Adipocyte (in vitro differentiated cells): ENCODE measurements at regions not wholly inside any gene's neighbourhood (a gene's known extent, or its start where the extent isn't known, plus 50 kb on each side); places are given as distances from the start of the nearest gene placed in this dataset.

Experiments
- DNase-seq: peaks from one replicate; pipeline ENCODE4 v3.0.0-alpha.2; 2015; ENCODE audit warnings: low read depth
- H3K27me3 ChIP-seq: replicated peaks from 2 replicates; pipeline ENCODE4 v1.7.0; 2013; ENCODE audit warnings: mild to moderate bottlenecking, low read length, moderate library complexity; ENCODE audit not compliant: control insufficient read depth, insufficient read depth
- H3K36me3 ChIP-seq: 2 replicates; pipeline ENCODE4 v1.7.0; 2013; ENCODE audit warnings: low read length, mild to moderate bottlenecking, moderate library complexity; ENCODE audit not compliant: control insufficient read depth, insufficient read depth, severe bottlenecking
- H3K4me1 ChIP-seq: 2 replicates; pipeline ENCODE4 v1.7.0; 2013; ENCODE audit warnings: mild to moderate bottlenecking, low read length, moderate library complexity; ENCODE audit not compliant: control insufficient read depth, insufficient read depth
- H3K4me3 ChIP-seq: 2 replicates; pipeline ENCODE4 v1.7.0; 2013; ENCODE audit warnings: mild to moderate bottlenecking, low read length, moderate library complexity
- H3K9ac ChIP-seq: 2 replicates; pipeline ENCODE4 v1.7.0; 2013; ENCODE audit warnings: mild to moderate bottlenecking, low read length, moderate library complexity
- H3K9me3 ChIP-seq: 2 replicates; pipeline ENCODE4 v1.7.0; 2013; ENCODE audit warnings: mild to moderate bottlenecking, low read length, moderate library complexity; ENCODE audit not compliant: control insufficient read depth

DNA sequence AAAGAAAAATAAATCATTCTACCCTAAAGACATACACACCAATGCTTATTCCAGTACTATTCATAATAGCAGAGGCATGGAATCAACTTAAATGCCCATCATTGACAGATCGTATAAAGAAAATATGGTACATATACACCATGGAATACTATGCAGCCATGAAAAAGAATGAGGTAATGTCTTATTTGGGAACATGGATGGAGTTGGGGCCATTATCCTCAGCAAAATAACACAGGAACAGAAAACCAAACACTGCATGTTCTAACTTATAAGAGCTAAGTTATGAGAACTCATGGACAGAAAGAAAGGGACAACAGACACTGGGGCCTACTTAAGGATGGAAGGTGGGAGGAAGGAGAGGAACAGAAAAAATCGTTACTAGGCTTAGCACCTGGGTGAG is 527.5 kb upstream of the ST8SIA4 start:
- H3K9ac ChIP-seq, result no peak overlapping the region
- no peak for DNase-seq
- peaks cover 34% of the 10 kb centered on the region for H3K4me1 ChIP-seq
- H3K36me3 ChIP-seq, result no peaks in the 10 kb centered on the region
- no peaks in the 10 kb centered on the region for H3K27me3 ChIP-seq
- no peak overlapping the region for H3K4me3 ChIP-seq
- H3K9me3 ChIP-seq, result peaks cover 4% of the 10 kb centered on the region

DNA sequence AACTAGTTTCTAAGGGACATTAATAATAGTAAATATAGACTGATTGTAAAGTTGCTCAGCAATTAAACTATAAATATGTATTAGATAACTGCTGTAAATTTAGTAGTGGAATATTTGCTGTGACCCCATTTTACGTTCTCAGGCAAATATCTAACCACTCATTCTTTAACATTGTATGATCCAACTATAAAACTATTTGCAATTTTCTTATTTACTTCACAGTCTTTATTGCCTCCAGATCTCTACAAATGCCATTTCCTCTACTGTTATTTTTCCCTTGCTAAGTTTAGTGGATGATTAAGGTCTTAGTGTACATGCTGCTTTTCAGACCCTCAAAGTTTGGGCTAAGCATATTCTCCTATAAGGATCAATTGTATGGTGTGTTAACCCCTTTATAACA is 526.2 kb upstream of the ST8SIA4 start:
- Histone ChIP-seq H3K27me3 (no peaks in the 10 kb centered on the region), H3K9me3 (peaks cover 4% of the 10 kb centered on the region), H3K9ac (peak overlapping the region; percentile 64), H3K4me1 (peaks cover 42% of the 10 kb centered on the region), H3K4me3 (peak overlapping the region; percentile 50), H3K36me3 (no peaks in the 10 kb centered on the region)
- peak; percentile 69 for DNase-seq

DNA sequence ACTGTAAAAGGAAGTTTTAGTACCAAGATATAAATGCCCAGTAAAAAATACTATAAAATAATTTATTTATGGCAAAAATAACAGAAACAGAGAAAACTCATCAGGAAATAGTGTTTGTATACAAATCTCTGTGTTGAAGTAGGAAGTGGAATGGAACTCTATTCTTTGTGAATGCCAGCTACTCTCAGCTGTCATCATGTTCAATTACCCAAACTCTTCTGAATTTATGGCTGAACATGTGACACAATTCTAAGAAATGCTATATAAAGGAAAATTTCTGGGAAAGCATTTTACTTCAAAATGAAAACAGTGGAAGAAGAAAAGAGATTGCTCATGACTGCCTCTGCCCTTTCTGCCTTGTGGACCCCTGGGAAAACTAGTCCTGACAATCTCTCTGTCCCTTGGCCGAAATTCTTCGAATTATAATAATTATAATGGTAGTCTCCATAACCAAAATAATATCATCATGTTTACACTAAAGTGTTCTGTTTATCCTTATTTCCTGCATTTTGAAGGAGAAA is 522.3 kb upstream of the ST8SIA4 start:
- Histone ChIP-seq H3K4me1 (peaks cover 56% of the 10 kb centered on the region), H3K27me3 (no peaks in the 10 kb centered on the region), H3K36me3 (no peaks in the 10 kb centered on the region), H3K9me3 (peaks cover under 1% of the 10 kb centered on the region), H3K4me3 (peak overlapping the region; percentile 64), H3K9ac (peak overlapping the region; percentile 87)
- DNase-seq, result peak; percentile 26

DNA sequence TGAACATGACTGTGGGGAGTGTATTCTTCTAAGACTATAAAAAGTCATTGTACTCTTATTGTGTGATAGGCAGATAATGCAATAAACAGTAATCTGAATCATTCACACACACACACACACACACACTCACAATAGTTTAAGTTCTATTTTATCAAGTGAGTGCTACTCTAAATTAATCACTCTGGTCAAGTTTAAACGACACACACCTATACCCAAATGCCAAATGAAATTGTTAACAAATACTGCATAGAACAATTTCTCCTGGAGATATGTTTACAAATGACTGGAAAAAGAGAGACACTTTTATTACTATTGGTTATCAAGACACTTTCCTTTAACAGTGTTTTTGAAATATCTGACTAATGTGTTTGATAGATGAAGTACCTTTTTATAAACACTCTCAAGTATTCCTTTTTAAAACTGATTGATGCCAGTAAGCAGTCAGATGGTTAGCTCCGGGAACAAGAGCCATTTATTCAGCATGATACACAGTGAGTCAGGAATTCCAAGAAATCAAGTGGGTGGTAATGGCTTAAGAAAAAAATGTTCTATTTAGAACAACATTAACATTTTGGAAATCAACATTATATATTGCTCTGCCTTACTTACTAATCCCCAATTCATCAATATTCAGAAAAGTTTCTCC is 521.6 kb upstream of the ST8SIA4 start:
- H3K9ac ChIP-seq, result peak overlapping the region; percentile 87
- peaks cover 55% of the 10 kb centered on the region for H3K4me1 ChIP-seq
- H3K36me3 ChIP-seq, result no peaks in the 10 kb centered on the region
- H3K9me3 ChIP-seq, result no peaks in the 10 kb centered on the region
- H3K4me3 ChIP-seq, result peak overlapping the region; percentile 64
- peak; percentile 75 for DNase-seq
- H3K27me3 ChIP-seq, result no peaks in the 10 kb centered on the region

DNA sequence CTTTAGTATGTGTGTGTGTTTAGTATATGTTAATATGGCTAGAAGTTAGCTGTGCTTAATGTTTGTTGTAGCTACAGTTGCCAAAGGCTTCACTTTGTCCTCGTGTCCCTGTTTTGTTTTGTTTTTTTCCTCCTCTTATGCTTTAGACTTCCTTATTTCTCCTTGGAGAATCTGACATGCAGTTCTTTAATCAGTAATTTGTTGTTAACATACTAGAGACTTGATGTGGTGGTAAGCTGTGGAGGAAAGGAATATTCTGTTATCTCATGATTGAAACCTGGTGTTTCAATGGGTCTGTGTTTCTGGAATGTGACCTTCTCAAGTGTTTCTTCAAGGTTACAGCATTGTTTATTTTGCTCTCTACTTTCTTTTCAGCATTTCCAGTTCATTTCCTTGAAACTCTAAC is 515.6 kb upstream of the ST8SIA4 start:
- no peaks in the 10 kb centered on the region for H3K9me3 ChIP-seq
- no peaks in the 10 kb centered on the region for H3K36me3 ChIP-seq
- peak; percentile 57 for DNase-seq
- no peak overlapping the region for H3K4me3 ChIP-seq
- no peaks in the 10 kb centered on the region for H3K27me3 ChIP-seq
- H3K9ac ChIP-seq, result no peak overlapping the region
- H3K4me1 ChIP-seq, result peaks cover 9% of the 10 kb centered on the region

DNA sequence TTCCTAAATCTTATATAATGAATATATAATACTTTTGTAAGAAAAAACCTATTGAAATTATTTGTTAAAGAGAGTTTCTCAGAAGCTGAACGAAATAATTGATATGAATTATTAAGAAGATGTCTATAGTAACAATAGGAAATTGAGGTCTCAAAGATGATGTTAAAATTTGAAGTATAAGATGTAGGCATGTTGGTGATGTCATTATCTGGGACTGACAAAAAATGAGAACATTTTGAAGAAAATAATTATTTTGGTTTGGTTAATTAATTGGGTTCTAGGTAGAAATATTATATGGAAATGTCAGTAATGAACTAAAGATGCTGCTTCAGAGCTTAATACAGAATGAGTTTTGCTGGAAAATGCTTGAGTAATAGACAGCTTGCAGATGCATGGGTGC is 501.4 kb upstream of the ST8SIA4 start:
- H3K4me3 ChIP-seq, result no peak overlapping the region

DNA sequence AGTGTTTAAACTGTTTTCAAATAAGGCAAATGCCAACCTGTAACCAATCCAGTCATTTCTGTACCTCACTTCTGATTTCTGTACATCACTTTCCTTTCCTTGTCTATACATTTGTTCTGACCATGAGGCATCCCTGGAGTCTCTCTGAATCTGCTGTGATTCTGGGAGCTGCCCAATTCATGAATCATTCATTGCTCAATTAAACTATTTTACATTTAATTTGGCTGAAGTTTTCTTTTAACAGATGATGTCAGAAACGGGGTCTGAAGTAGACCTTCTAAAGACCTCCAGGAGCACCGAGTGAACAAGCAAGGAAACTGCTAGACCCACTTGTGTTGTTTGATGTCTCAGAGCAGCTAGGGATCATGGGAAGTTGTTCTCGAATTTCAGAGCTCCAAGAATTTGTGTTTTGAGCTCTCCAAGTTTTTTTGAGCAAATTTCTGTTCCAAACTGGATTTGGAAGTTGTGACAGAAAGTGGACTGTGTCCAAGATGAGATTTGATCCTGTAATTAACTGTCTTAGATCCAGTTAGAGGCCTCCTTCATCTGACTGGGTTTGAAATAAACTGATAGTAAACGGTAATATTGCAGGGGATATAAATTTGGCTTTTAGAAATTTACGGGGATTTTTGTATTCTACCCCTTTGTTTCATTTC is 490.8 kb upstream of the ST8SIA4 start:
- peak overlapping the region; percentile 2 for H3K4me3 ChIP-seq
- H3K4me1 ChIP-seq, result peaks cover 20% of the 10 kb centered on the region
- H3K9me3 ChIP-seq, result no peaks in the 10 kb centered on the region
- H3K27me3 ChIP-seq, result no peaks in the 10 kb centered on the region
- peak; percentile 25 for DNase-seq
- no peaks in the 10 kb centered on the region for H3K36me3 ChIP-seq
- H3K9ac ChIP-seq, result peak overlapping the region; percentile 35

More for the DNA sequence above, 501.4 kb upstream of the ST8SIA4 start:
- H3K27me3 ChIP-seq, result no peaks in the 10 kb centered on the region
- no peak for DNase-seq
- H3K9me3 ChIP-seq, result peaks cover 7% of the 10 kb centered on the region
- H3K36me3 ChIP-seq, result no peaks in the 10 kb centered on the region
- no peak overlapping the region for H3K9ac ChIP-seq
- no peaks in the 10 kb centered on the region for H3K4me1 ChIP-seq

DNA sequence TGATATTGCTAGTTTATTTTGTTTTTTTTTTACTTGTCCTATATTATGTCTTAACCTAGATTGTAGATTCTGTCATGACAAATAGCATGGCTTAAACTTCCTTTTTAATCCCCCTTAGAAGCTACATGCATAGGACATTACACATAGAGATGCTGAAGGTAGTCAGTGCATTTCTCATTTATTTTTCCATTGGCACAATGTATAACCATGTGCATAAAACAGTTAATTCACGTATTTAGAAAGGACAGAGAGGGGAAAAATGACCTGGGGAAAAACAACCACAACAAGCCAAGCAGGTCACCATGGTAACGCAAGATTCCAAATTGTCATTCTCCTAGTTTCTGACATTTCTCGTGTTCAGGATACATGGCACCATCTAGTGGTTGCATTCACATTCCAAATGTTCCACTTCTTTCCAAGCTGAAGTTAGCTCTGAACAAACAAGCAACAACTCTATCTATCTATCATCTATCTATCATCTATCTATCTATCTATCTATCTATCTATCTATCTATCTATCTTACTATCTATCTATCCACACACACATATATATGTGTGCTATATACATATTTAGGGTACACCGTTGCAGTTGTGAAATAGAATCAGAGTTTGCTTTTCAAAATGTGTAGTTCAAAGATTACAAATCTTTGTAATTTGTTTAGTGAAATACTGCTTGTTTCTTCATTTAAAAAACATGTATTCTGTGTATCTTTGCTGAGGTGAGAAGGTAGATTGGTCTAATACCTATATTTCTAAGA is 487.2 kb upstream of the ST8SIA4 start:
- H3K27me3 ChIP-seq, result no peaks in the 10 kb centered on the region
- peak; percentile 75 for DNase-seq

DNA sequence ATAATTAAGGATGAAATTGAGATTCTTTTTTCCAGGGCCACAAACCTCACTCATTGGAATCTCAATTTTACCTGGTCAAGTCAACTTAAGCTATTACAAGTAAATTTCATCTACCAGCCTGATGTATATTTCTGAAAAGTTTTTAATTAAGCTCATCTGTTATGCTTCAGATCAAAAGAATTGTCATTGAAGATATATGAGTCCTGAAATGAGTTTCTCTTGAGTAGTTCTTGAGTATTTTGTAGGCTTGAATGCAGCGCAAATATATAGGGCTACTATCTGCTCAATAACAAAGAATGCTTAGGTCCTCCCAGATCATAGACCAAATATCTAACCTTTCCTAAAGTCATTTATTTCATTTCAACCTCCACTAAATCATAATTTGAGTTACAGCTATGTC is 482.2 kb upstream of the ST8SIA4 start:
- no peak overlapping the region for H3K4me3 ChIP-seq
- no peak for DNase-seq
- no peak overlapping the region for H3K9ac ChIP-seq
- no peaks in the 10 kb centered on the region for H3K36me3 ChIP-seq
- H3K27me3 ChIP-seq, result no peaks in the 10 kb centered on the region
- H3K4me1 ChIP-seq, result no peaks in the 10 kb centered on the region
- H3K9me3 ChIP-seq, result no peaks in the 10 kb centered on the region

More for the DNA sequence above, 487.2 kb upstream of the ST8SIA4 start:
- H3K9ac ChIP-seq, result no peak overlapping the region
- no peaks in the 10 kb centered on the region for H3K9me3 ChIP-seq
- H3K36me3 ChIP-seq, result no peaks in the 10 kb centered on the region
- H3K4me3 ChIP-seq, result no peak overlapping the region
- peaks cover 20% of the 10 kb centered on the region for H3K4me1 ChIP-seq

DNA sequence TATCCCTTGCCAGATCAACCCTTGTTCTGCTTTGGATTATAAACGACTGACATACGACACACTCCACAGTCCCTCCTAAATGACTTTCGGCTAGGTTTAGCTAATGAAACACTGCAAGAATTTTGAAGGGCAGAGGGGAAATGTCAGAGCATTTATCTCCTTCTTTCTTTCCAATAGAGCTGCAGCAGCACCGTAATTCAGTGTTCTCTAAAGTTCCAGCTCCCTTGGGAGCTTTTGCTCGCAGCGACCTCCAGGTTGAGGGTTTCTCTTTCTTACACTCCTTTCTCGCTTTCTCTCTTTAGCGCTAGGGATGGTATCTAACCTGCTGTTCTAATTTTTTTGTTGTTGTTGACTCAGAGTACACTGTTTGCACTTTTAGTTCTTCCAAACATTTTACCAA is 467.1 kb upstream of the ST8SIA4 start:
- peaks cover 4% of the 10 kb centered on the region for H3K4me1 ChIP-seq
- no peak for DNase-seq
- no peaks in the 10 kb centered on the region for H3K9me3 ChIP-seq
- peak overlapping the region; percentile 28 for H3K9ac ChIP-seq
- H3K4me3 ChIP-seq, result peak overlapping the region; percentile 79
- no peaks in the 10 kb centered on the region for H3K36me3 ChIP-seq
- no peaks in the 10 kb centered on the region for H3K27me3 ChIP-seq

DNA sequence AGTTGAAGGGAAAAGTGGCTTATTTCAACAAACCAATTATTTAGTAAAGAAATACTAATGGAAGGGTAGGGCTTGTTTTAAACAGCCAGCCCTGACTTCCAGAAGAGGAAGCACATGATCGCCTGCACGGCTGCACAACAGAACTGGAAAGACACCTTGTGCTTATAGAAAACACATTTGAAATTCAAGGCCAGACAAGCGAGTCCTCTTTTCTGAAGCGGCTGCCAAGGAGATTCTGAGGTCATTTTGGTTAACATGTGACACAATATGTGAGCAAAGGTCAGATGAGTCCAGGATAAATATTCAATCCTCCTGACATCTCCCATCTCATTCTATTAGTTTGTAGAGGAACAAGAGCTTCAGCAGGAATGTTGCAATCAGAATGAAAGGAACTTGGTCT is 461.4 kb upstream of the ST8SIA4 start:
- Histone ChIP-seq H3K4me3 (peak overlapping the region; percentile 30), H3K4me1 (peaks cover 16% of the 10 kb centered on the region), H3K9me3 (no peaks in the 10 kb centered on the region), H3K27me3 (no peaks in the 10 kb centered on the region), H3K9ac (peak overlapping the region; percentile 41), H3K36me3 (no peaks in the 10 kb centered on the region)
- peak; percentile 2 for DNase-seq
